Coronary artery (tissue), 2 donors: ENCODE measurements at regions not wholly inside any gene's neighbourhood (a gene's known extent, or its start where the extent isn't known, plus 50 kb on each side); places are given as distances from the start of the nearest gene placed in this dataset.

Experiments
- DNase-seq: peaks from one replicate; pipeline ENCODE4 v3.0.0-alpha.2; 2017; ENCODE audit warnings: low spot score
- H3K27ac ChIP-seq, 2 donors: fragments of 200-600 bp; sonication (generic); one replicate each; pipeline ENCODE4 v1.5.1; 2016 to 2019
- H3K4me3 ChIP-seq: fragments of 200-600 bp; sonication (generic); 2 replicates; pipeline ENCODE4 v1.5.1; 2016; ENCODE audit warnings: mild to moderate bottlenecking, moderate library complexity
- CTCF ChIP-seq: fragments of 200-600 bp; sonication (generic); IDR thresholded peaks from one replicate; pipeline ENCODE4 v1.5.1; 2019; ENCODE audit warnings: antibody characterized with exemption

GRCh38 chr6:9507136-9507895, 907.6 kb downstream of the TFAP2A start:
- Histone ChIP-seq H3K4me3 (no peak overlapping the region), H3K27ac (no peak overlapping the region)
- DNase-seq: no peak
- no peak for TF ChIP-seq CTCF

- no peak for TF ChIP-seq CTCF
- DNase-seq: no peak
- no peak overlapping the region for H3K4me3 ChIP-seq
- H3K27ac ChIP-seq: no peak overlapping the region
These were observed 910.7 kb downstream of the TFAP2A start for GRCh38 chr6:9504191-9504590.

GRCh38 chr6:9503111-9503761, 911.6 kb downstream of the TFAP2A start:
- DNase-seq: no peak
- no peak for TF ChIP-seq CTCF
- H3K27ac ChIP-seq: no peak overlapping the region
- no peak overlapping the region for H3K4me3 ChIP-seq

GRCh38 chr6:9499709-9500108, 915.2 kb downstream of the TFAP2A start:
- TF ChIP-seq CTCF: no peak
- Histone ChIP-seq H3K4me3 (no peak overlapping the region), H3K27ac (no peak overlapping the region)
- no peak for DNase-seq

GRCh38 chr6:9496837-9497236, 918.0 kb downstream of the TFAP2A start:
- H3K27ac ChIP-seq: no peak overlapping the region
- H3K4me3 ChIP-seq: no peak overlapping the region
- DNase-seq: no peak
- TF ChIP-seq CTCF: no peak

- no peak for DNase-seq
- Histone ChIP-seq H3K4me3 (no peak overlapping the region), H3K27ac (no peak overlapping the region)
- TF ChIP-seq CTCF: no peak
These were observed 920.0 kb downstream of the TFAP2A start for GRCh38 chr6:9494864-9495263.

- H3K4me3 ChIP-seq: no peak overlapping the region
- no peak for DNase-seq
- TF ChIP-seq CTCF: no peak
- H3K27ac ChIP-seq: no peak overlapping the region
These were observed 922.1 kb downstream of the TFAP2A start for GRCh38 chr6:9492790-9493189.
